HT1080 (cell line): ENCODE measurements at regions not wholly inside any gene's neighbourhood (a gene's known extent, or its start where the extent isn't known, plus 50 kb on each side); places are given as distances from the start of the nearest gene placed in this dataset.
"Not testable (repeated sequence)": the region's sequence is repeated elsewhere in the genome, so short reads cannot be mapped to it uniquely, and the experiment has no call there.

Experiments used
- DNase-seq: peaks from one replicate; pipeline ENCODE4 v3.0.0-alpha.2; 2015; ENCODE audit warnings: low read depth

DNA sequence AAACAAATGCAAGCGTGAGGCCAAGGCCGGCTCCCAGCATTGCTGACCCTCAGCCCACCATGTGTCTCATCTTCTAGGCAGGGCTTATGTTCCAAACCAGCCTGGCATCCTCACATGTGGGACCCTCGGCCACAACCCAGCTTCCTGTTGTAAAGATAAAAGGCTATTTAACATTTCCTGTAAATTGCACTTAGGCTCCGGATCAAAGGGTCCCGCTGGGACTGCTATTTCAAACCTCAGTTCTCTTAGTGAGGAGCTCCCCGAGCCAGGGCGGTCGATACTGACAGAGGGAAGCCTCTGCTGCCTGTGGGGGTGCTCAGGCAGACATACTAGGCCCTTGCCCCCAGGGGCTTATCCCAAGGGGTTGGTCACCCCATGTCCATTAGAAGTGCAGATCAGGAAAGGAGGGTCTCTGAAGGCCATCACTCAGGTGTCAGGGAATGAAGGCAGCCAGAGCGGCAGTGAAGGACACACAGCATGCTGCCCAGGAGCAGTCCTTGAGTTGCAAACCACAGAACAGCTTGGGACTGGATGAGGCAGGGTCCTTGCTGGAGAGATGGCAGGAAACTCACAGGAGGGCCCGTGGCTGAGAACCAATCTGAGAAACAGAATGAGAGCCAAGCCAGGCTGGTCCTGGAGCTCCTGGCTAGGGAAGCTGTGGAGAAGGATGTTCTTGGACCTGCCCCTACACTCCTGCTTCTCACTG is 239.9 kb downstream of the TLE3 start:
- no peak for DNase-seq

DNA sequence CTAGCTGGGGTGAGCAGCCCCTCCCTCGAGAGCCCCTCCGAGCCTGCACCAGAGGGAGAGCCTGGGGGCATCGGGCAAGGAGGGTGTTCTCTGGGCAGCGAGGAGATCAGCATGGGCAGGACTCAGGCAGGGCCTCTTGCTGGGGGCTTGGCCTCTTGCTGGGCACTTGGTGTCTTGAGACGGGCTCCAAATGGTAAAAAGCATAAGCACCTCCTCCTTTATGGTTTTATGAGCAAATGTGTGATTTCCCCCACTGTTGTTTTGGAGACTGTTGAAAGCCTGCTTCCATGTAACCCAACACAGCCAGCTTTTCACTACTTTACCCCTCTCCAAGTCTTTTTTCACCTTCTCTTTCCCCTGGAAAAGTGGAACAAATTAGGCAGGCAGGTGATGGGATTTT is 239.3 kb downstream of the TLE3 start:
- DNase-seq, result no peak

DNA sequence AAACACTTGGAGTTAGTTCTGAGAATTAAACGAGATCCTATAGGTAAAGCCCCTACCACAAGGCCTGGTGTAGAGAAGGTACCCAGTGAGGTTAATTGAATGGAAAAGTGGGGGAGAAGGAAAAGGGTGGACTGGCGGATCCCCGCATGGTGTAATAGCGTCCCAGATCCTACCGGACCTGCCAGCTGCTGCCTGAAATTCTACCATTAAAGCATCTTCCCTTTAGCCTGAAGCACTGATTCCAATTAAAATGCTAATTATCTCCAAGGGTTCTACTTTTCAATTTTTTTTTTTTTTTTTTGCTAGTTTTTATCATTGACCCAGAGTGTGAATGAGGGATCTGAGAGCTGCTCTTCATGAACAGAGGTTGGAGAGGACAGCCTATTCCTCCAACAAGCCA is 237.9 kb downstream of the TLE3 start:
- no peak for DNase-seq

DNA sequence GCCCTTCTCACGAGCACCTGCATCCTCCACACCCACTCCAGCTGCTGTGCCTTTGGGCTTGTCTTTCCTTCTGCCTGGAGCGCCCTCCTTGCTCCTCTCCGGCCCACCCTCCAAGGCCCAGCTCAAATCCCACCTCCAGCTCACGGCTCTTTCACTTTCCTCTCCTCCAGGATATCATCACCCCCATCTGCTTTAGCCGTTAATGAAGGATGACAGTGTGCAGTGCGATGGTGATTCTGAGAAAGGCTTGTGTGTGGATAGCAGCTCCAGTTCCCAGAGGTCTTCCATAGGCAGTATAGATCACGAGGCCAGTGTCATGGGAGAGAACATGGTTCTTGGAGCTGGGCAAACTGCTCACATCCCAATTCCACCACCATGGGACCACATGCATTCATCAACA is 237.4 kb downstream of the TLE3 start:
- no peak for DNase-seq

DNA sequence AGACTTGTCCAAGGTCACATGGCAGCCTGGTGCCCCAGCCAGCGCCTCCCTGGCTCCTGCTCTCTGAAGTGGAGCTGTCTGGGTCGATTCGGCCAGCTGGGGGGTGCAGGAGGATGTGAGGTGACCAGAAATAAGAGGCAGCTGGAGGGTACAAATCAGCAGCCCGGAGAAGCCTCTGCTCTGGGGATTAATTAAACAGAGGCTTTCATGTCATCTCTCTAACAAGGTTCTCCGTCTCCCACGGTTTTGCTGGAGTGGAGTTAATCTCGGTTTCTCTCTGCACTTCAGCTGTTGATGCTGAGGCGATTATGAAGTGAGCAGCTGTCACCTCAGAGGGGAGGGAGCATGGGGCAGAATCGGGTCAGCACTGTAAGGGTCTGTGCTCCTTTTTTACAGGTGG is 236.8 kb downstream of the TLE3 start:
- DNase-seq, result no peak

DNA sequence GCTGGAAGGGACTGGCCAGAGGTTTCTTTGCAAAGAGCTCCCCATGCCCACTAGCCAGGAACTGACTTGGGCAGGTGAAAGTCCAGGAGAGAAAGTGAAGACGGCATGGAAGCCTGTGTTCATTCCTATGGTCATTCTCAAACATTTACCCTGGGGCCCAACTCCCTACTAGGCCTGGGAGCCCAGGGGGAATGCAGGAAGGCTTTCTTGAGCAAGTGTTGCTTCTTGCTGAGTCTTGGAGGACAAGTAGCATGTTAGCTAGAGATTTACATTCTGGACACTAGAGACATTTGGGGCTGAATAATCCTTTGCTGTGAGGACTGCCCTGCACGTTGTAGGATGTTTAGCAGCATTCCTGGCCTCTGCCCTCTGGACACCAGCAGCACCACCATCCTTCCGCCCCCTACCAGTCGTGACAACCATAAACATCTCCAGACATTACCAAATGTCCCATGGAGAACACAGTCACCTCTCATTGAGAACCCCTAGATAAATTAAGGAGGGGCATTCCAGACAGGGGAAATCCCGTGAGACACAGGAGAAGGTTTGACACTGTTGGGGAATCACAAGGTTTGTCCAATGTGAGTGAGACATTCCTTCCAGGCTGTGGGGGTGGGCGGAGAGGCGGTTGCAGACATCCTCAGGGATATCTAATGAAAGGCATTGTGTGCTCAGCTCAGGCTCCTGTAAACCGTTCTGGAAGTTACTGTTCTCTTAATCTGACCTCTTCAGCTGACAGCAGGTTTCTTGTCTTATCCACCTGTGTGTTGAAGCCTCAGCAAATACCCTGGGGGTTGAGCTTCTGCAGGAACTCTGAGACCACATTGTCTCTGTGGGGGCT is 236.2 kb downstream of the TLE3 start:
- no peak for DNase-seq

DNA sequence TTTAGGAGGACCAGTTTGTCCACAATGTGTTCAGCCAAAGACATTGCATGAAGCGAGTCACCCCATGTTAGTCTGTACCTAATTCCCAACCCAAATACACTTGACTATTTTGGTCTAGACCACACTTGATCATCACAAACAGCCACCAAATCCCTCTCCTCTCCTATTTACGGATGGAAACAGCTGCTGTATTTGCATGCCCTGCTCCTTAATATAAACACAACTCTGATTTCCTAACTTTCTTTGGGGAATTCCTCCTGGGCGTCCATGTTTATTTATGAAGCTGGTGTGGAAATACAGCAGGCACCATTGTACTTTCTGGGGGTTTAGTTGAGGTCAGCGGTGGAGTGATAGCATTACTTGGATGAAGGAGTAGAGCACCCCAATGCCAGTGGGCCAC is 235.2 kb downstream of the TLE3 start:
- DNase-seq, result no peak

DNA sequence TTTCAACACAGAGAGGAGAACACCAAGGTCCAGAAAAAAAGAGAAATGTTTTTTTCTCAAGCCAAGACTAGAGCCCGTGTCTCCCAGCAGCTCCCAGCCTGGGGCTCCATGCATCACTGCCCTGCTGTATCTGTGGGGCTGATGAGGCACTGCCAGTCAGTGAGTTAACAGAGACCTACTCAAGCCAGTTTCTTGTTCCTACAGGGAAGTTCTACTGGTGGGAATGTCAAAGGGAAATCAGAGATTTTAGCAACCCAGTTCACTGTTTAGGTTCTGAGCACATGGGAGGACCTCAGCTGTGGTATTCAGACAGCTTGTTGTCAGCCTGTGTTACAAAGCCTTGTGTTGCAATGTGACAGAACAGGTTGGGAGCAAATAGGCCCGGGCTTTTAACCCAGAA is 234.3 kb downstream of the TLE3 start:
- no peak for DNase-seq

DNA sequence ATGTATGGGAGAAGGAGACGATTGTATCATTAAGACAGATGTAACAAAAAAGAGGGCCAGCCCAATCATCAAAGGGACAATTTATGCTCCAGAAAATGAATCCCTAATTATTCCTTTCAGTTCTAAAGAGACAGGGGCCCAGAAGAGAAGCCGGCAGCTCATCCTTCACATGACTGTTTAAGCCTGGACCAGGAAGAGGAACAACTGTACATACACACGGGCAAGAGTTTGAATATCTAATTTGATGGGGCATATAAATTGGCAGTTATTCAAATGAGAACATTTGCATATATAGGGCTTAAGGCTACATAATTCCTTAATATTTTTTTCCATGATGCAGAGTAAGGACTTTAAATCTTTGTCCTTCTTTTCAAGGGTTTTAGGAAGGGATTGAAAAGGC is 232.3 kb downstream of the TLE3 start:
- no peak for DNase-seq

DNA sequence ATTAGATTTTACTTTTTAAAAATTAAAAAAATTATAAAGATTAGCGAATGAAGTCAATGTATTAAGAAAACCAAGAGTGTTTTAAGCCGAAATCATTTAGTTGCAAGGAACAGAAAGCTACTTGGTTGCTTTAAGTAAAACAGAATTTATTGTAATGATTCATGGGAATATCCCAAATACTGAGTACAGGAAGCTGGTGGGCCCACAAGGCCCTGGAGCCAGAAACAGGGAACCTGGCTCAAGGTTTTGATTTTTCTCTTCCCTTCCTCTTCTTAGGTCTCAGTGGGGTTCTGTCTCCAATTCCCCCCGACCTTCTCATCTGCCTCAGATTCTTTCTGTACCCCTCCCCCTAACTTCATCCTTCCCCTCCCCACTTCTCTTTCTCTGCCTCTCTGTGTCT is 229.0 kb downstream of the TLE3 start:
- no peak for DNase-seq

DNA sequence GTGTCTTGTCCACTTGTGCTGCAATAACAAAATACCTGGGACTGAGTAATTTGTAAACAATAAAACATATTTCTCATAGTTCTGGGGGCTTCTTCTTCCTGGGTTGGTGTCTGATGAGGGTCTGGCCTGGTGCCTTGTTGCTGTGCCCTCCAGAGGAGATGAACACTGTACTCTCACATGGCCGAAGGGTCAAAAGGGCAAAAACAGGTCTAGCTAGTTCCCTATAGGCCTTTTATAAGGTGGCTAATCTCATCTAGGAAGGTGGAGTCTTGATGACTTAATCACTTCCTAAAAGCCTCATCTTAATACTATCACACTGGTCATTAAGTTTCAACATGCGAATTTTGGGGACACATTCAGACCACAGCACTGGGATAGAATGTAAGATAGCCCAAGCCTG is 228.4 kb downstream of the TLE3 start:
- DNase-seq, result no peak

DNA sequence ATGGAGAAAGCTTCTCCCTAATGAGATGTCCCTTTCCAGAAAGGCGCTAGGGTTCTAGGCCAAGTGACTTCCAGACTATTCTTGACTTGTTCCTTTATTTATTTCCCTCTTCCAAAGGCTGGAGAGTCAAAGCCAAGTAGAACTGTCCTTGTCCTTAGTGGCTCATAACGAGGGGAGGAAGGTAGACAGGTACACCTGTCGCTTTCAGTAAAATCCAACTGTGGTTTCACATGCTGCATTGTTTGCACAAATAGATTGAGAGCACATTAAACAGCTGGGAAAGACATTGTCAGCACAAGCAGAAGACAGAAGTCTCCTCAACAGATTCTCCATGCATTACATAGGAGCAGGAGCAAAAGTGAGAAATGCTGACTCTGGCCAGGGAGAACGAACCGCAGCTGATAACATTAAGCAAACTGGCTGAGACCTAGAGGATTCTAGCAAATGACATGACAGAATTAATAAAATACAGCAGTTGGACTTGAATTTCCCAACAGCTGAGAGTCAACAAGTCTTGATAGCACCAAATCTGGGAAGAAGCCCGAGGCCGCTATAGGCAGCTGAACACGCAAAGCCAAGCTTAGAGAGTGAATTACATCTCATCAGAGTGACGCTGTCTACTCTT is 227.7 kb downstream of the TLE3 start:
- no peak for DNase-seq

DNA sequence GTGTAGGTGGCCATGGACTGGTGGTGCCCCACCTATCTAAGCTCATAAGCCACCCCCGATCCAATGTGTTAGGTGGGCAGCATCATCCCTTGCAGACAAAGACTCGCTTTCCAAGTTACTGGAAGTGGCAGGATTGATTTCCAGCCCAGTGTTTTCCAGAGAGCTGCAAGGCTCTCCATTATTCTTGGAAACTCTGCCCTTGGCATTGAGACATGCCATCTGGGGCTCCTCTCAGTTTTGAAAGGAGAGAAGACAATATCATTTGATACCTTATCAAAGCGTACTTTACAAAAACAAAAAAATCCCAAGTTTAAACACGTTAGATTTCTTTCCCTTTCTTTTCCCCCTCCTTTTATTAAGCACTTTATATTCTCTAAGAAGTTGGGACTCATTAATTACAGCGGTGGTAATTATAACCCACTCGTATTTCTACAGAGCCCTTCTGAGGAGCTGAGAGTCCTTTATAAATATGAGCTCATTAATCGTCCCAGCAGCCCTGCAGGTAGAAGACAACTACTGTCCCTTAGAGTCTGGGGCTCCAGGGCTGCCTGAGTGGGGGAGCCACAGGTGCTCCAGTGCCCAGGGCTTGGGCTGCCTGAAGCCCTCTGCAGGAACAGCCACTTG is 226.1 kb downstream of the TLE3 start:
- no peak for DNase-seq

DNA sequence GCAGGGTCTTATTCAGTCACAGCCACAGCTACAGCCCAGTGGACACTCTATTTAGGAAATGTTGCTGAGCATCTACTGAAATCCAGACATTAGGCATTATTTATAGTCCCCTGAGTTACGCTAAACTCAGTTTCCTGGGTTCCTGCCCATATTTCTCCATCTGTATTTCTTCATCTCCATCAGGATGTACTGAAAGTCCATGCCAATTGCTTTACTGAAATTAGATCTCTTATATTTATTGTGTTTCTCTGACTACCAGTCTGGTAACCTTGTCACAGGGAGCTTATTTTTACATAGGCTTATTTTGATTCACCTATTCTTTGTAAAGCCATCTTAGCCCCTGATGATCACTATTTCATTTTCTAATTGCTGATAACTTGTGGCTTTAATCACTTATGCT is 223.9 kb downstream of the TLE3 start:
- DNase-seq, result no peak

DNA sequence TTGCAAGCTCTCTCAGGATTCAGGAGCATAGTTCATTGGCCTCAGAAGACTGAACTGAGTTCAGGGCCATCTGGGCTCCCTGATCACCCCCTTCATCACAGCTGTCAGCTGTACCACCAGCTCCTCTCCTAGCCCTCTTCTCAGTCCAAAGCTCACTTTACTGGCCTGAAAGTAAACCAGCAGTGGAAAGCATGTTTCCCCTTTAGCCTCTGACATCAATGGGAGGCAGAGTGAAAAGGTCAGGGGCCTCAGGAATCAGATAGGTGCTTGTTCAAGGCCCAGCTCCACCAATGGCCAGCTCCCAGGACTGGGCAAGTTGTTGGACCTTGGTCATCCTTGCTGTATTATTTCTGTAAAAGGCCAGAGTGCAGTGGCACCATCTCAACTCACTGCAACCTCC is 223.4 kb downstream of the TLE3 start:
- no peak for DNase-seq

DNA sequence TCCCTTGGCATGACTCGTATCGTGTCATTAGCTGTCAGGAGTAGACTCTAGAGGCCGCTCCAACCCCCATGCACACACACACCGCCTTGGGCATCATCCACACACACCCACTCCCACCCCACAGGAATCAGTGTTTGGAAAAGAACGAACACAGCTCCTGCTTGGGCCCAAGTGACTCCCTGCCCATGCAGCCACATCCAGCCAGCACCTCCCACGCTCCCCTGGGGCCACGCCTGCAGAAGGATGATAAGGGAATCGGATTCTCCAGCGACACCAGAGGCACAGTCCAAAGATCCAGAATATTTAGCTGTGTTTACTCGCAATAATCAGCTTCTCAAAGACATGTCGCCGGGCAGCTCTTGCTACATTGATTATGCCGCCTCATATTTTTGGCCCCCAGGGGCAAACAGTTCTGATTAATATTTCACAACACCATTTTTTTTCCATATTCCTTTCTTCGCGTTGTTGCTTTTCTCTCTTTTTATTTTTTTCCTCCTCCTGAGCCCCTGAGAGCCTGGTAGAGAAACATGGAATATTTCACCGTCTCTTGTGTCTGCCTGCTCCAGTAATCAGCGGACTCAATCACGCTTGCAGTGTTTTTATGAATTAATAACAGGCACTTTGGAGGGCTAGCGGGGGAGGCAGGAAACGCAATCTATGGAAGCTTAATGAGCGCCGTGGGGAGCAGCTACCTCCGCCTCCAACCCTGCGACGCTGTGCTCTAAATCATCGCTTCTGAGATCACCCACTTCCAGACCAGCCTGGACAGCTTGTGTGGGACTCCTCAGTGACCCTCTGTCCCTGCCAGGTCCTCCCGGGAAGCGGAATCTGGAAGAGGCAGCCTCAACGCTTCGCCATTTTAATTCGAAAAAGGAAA is 221.4 kb downstream of the TLE3 start:
- DNase-seq, result no peak

DNA sequence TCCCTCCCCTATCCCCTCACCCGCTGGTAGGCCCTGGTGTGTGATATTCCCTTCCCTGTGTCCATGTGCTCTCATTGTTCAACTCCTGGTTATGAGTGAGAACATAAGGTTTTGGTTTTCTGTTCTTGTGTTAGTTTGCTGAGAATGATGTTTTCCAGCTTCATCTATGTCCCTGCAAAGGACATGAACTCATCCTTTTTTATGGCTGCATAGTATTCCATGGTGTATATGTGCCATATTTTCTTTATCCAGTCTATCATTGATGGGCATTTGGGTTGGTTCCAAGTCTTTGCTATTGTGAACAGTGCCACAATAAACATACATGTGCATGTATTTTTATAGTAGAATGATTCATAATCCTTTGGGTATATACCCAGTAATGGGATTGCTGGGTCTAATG is 217.8 kb downstream of the TLE3 start:
- DNase-seq, result not testable (repeated sequence)

DNA sequence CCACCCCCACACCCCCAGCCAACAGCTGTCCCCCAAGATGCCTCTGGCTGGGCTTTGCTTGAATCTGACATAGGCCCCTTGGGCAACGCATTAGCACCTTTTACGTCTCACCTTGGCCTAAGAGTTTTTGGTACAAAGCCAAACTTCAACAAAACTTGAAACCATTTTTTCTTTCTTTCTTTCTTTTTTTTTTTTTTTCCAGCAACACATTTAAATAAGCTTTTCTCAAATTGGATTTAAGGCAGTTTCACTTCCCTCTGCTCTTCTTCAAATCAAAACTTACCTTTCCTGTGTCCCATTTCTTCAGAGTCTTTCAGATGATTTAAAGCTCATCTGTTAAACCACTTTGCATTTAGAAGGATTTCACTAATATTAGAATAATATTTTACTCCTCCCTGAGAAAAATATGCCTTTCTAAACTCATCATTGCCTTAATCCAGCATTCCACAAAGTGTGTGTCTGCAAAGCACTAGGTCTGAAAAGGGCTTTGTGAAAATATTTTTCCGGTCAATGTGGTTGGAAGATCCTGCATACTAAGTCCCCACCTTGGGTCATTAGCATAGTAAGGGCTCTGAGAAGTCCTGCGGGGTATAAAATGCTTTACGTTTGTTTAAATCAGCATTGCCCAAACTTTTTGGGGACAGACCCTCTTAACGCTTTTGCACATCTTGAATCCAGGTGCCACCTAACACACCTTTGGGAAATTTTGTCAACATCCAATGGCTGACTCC is 217.0 kb downstream of the TLE3 start:
- DNase-seq, result no peak

DNA sequence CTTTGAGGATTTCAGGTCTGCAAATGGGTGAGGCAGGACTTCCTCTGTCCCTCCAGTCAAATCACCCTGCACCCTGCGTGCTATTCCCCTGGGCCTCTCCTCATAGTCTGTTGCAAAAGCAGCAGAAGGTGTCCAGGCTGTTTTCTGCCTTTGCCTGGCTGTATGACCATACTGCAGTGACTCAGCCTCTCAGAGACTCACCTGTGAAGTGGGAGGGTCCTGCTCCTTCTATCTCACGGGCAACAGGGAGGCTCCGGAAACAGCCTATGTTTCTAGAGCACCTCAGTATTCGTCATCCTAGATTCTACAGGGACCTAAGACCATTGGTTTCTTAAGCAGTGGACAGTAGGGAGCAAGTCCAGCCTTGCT is 216.4 kb downstream of the TLE3 start:
- no peak for DNase-seq

DNA sequence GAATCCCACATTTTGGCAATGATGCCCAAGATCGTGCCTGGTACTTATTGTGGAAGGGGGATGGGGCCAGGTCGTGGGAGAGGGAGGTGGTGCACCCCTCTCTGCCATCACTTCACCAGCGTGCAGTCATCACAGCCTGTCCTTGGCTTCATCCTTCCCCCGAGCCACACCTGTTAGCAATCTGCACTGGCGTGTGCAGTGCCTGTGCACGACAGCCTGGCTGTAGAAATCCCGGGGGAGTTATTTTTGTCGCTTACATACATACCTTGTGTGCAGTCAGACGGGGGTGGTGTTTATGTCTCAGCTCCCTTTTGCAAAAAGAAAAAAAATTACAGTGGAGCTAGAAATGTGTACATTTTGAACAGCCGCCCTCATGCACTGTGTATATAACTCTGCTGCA is 216.0 kb downstream of the TLE3 start:
- no peak for DNase-seq

DNA sequence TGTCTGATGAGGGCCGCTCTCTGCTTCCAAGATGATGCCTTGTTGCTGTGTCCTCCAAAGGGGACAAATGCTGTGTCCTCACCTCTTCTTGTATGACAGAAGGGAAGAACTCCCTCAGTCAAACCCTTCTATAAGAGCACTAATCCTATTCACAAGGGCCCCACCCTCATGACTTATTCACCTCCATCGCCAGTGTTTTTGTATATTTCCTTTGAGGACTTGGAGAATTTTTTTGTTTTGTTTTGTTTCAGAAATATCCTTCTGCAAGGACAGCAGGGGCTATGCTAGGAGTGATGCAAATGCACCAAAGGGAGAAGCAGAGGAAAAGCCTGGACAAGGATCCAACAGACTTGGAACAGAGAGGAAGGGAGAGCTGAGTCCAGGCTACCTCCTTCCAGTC is 214.4 kb downstream of the TLE3 start:
- no peak for DNase-seq
